ENCODE measurements at regions not wholly inside any gene's neighbourhood (a gene's known extent, or its start where the extent isn't known, plus 50 kb on each side); places are given as distances from the start of the nearest gene placed in this dataset.
A peak's percentile ranks its signal among the peaks of the same experiment; 100 is the strongest.

- Histone ChIP-seq H3K27me3 (peaks cover 0 to 15% (median 0%) of the 10 kb centered on the region in 4 donors), H3K9me3 (no peaks in the 10 kb centered on the region), H3K4me3 (no peak overlapping the region), H3K4me1 (no peaks in the 10 kb centered on the region), H3K27ac (replicated peaks in 1 of 4) (no peak overlapping the region), H3K36me3 (no peaks in the 10 kb centered on the region)
- peak; percentile 93 for DNase-seq (ENCODE audit: extremely low spot score)
- TF ChIP-seq POLR2AphosphoS5 (IDR thresholded peaks at IDR 0.05), result no peak
- TF ChIP-seq POLR2A (IDR thresholded peaks at IDR 0.05; ENCODE audit: low read depth), result no peak
- peak; percentile 12 to 44 (median 37) for TF ChIP-seq CTCF (IDR thresholded peaks at IDR 0.05)
- TF ChIP-seq EP300 (IDR thresholded peaks at IDR 0.05), result no peak
- intact Hi-C loops (cut with DNase I), result no loop called here
- WGBS, result 48% methylated on average over 9 of the region's 11 CpGs
Measured at GRCh38 chr5:136424835-136425584, 59.7 kb upstream of the TRPC7 start.

GRCh38 chr5:136423944-136424606, 58.7 kb upstream of the TRPC7 start:
- no peaks in the 10 kb centered on the region for H3K4me1 ChIP-seq
- no peak overlapping the region for H3K27ac ChIP-seq (replicated peaks in 1 of 4)
- H3K36me3 ChIP-seq, result no peaks in the 10 kb centered on the region
- TF ChIP-seq POLR2AphosphoS5 (IDR thresholded peaks at IDR 0.05) (no peak), POLR2A (IDR thresholded peaks at IDR 0.05; ENCODE audit: low read depth) (no peak), CTCF (IDR thresholded peaks at IDR 0.05) (no peak), EP300 (IDR thresholded peaks at IDR 0.05) (no peak)
- no peaks in the 10 kb centered on the region for H3K9me3 ChIP-seq
- DNase-seq (ENCODE audit: extremely low spot score), result peak; percentile 19
- H3K4me3 ChIP-seq, result no peak overlapping the region
- intact Hi-C loops (cut with DNase I), result no loop called here
- WGBS, result 65% methylated on average over 2 of the region's 2 CpGs
- H3K27me3 ChIP-seq, result peaks cover 0 to 15% (median 0%) of the 10 kb centered on the region in 4 donors

GRCh38 chr5:136420168-136420898, 55.0 kb upstream of the TRPC7 start:
- Histone ChIP-seq H3K27me3 (peaks cover 0 to 15% (median 0%) of the 10 kb centered on the region in 4 donors), H3K9me3 (no peaks in the 10 kb centered on the region), H3K27ac (replicated peaks in 1 of 4) (no peak overlapping the region), H3K4me3 (no peak overlapping the region), H3K4me1 (no peaks in the 10 kb centered on the region), H3K36me3 (no peaks in the 10 kb centered on the region)
- intact Hi-C loops (cut with DNase I), result no loop called here
- peak; percentile 72 for DNase-seq (ENCODE audit: extremely low spot score)
- TF ChIP-seq CTCF (IDR thresholded peaks at IDR 0.05), result no peak
- 53% methylated on average over 4 of the region's 5 CpGs for WGBS

GRCh38 chr5:136418301-136418700, 53.0 kb upstream of the TRPC7 start:
- DNase-seq (ENCODE audit: extremely low spot score), result no peak
- H3K27ac ChIP-seq (replicated peaks in 1 of 4), result no peak overlapping the region
- H3K4me1 ChIP-seq, result no peaks in the 10 kb centered on the region
- intact Hi-C loops (cut with DNase I), result no loop called here
- H3K9me3 ChIP-seq, result no peaks in the 10 kb centered on the region
- H3K4me3 ChIP-seq, result no peak overlapping the region
- H3K27me3 ChIP-seq, result peaks cover 0 to 15% (median 0%) of the 10 kb centered on the region in 4 donors
- WGBS, result 61% methylated on average over 4 of the region's 4 CpGs
- TF ChIP-seq POLR2A (IDR thresholded peaks at IDR 0.05; ENCODE audit: low read depth) (no peak), POLR2AphosphoS5 (IDR thresholded peaks at IDR 0.05) (no peak), CTCF (IDR thresholded peaks at IDR 0.05) (no peak), EP300 (IDR thresholded peaks at IDR 0.05) (no peak)
- no peaks in the 10 kb centered on the region for H3K36me3 ChIP-seq
